Cardiac septum (tissue), 1 donor: ENCODE measurements at regions not wholly inside any gene's neighbourhood (a gene's known extent, or its start where the extent isn't known, plus 50 kb on each side); places are given as distances from the start of the nearest gene placed in this dataset.

ENCODE experiments used
- DNase-seq: peaks from one replicate; pipeline ENCODE4 v3.0.0-alpha.2; 2020; ENCODE audit warnings: low spot score
- intact Hi-C: fragments of 100-400 bp; cut with DNase I; formaldehyde crosslinking; loops from one replicate; pipeline ENCODE4 v1.14.0; 2022
- donor health status: DM: no; HTN: no; CAD: no.

- intact Hi-C loops, result no loop called here
- no peak for DNase-seq
Measured at GRCh38 chr4:108315694-108316093, 147.0 kb upstream of the LEF1 start.

GRCh38 chr4:108314900-108315589 is 146.3 kb upstream of the LEF1 start:
- intact Hi-C loops, result no loop called here
- no peak for DNase-seq

- no peak for DNase-seq
- intact Hi-C loops, result no loop called here
Measured at GRCh38 chr4:108313546-108314339, 145.0 kb upstream of the LEF1 start.

GRCh38 chr4:108311313-108311712 is 142.6 kb upstream of the LEF1 start:
- intact Hi-C loops, result no loop called here
- DNase-seq, result no peak

- no peak for DNase-seq
- intact Hi-C loops, result no loop called here
Measured at GRCh38 chr4:108303488-108304177, 134.9 kb upstream of the LEF1 start.

GRCh38 chr4:108301545-108302251 is 133.0 kb upstream of the LEF1 start:
- DNase-seq, result no peak
- intact Hi-C loops, result no loop called here

GRCh38 chr4:108297605-108298004 is 128.9 kb upstream of the LEF1 start:
- intact Hi-C loops, result no loop called here
- DNase-seq, result no peak

- no peak for DNase-seq
Measured at GRCh38 chr4:108292229-108292628, 123.5 kb upstream of the LEF1 start.

GRCh38 chr4:108291137-108291536 is 122.4 kb upstream of the LEF1 start:
- no peak for DNase-seq
- intact Hi-C loops, result no loop called here

More at GRCh38 chr4:108292229-108292628, 123.5 kb upstream of the LEF1 start:
- intact Hi-C loops, result no loop called here

- intact Hi-C loops, result no loop called here
- no peak for DNase-seq
Measured at GRCh38 chr4:108287834-108288413, 119.2 kb upstream of the LEF1 start.

- DNase-seq, result no peak
- intact Hi-C loops, result no loop called here
Measured at GRCh38 chr4:108280072-108280471, 111.3 kb upstream of the LEF1 start.

- DNase-seq, result no peak
- intact Hi-C loops, result no loop called here
Measured at GRCh38 chr4:108276690-108277089, 108.0 kb upstream of the LEF1 start.

- intact Hi-C loops, result no loop called here
- DNase-seq, result no peak
Measured at GRCh38 chr4:108272986-108273385, 104.3 kb upstream of the LEF1 start.

- DNase-seq, result no peak
- intact Hi-C loops, result no loop called here
Measured at GRCh38 chr4:108272561-108272960, 103.8 kb upstream of the LEF1 start.

GRCh38 chr4:108272046-108272445 is 103.3 kb upstream of the LEF1 start:
- DNase-seq, result no peak
- intact Hi-C loops, result no loop called here

GRCh38 chr4:108270466-108271450 is 102.0 kb upstream of the LEF1 start:
- intact Hi-C loops, result no loop called here
- no peak for DNase-seq

- DNase-seq, result no peak
- intact Hi-C loops, result no loop called here
Measured at GRCh38 chr4:108264693-108265092, 96.0 kb upstream of the LEF1 start.

GRCh38 chr4:108263057-108263456 is 94.3 kb upstream of the LEF1 start:
- DNase-seq, result no peak
- intact Hi-C loops, result no loop called here

- intact Hi-C loops, result no loop called here
Measured at GRCh38 chr4:108261026-108261425, 92.3 kb upstream of the LEF1 start.

More at GRCh38 chr4:108261026-108261425, 92.3 kb upstream of the LEF1 start:
- no peak for DNase-seq
